ENCODE measurements at regions not wholly inside any gene's neighbourhood (a gene's known extent, or its start where the extent isn't known, plus 50 kb on each side); places are given as distances from the start of the nearest gene placed in this dataset.
"Not testable (repeated sequence)": the region's sequence is repeated elsewhere in the genome, so short reads cannot be mapped to it uniquely, and the experiment has no call there.

DNA sequence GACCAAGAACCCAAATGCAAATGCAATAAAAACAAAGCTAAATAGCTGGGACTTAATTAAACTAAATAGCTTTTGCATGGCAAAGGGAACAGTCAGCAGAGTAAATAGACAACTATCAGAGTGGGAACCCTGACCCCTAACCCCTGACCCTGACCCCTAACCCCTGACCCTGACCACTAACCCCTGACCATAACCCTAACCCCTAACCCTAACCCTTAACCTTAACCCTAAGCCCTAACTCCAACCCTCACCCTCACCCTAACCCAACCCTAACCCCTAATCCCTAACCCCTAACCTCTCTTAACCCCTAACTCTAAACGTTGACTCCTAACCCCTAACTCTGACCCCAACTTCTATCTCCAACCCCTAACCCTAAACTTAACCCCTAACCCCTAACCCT lies 3014.3 kb upstream of the TEKT4 start:
- not testable (repeated sequence) for TF ChIP-seq CTCF (IDR thresholded peaks at IDR 0.05); POLR2AphosphoS5 (IDR thresholded peaks at IDR 0.05; ENCODE audit: low read depth, low read length)
